Panc1 (cell line): ENCODE measurements at regions not wholly inside any gene's neighbourhood (a gene's known extent, or its start where the extent isn't known, plus 50 kb on each side); places are given as distances from the start of the nearest gene placed in this dataset.

Source experiments
- ATAC-seq: fragments of 200-7000 bp; cut with Tn5 transposase; 2 replicates; pipeline ENCODE4 v1.9.1; 2020; ENCODE audit warnings: mild to moderate bottlenecking, moderate library complexity
- BruUV-seq: library from RNA; stranded (reverse); fragments of 400-500 nt; replicated peaks from 2 replicates; lab custom pipeline; 2021; lab: Mats Ljungman, UMichigan
- CTCF ChIA-PET: fragments of 300-600 bp; sonication (Branson Sonifier 250); formaldehyde crosslinking; loops from one replicate; lab custom pipeline; 2022; ENCODE audit warnings: antibody characterized with exemption; lab: Charles Lee
- POLR2A ChIA-PET: fragments of 300-600 bp; sonication (Branson Sonifier 250); formaldehyde crosslinking; loops from one replicate; lab custom pipeline; 2022; ENCODE audit warnings: antibody characterized with exemption; lab: Charles Lee
- DNase-seq: peaks from one replicate; pipeline ENCODE4 v3.0.0-alpha.2; 2010; ENCODE audit warnings: low read depth, low spot score
- H3K27ac ChIP-seq: 2 replicates; pipeline ENCODE4 v1.5.1; 2011; ENCODE audit warnings: mild to moderate bottlenecking, low read length, inconsistent platforms
- H3K27me3 ChIP-seq: fragments of 200-500 bp; sonication (Bioruptor generic); 2 replicates; pipeline ENCODE4 v1.6.0; 2014; ENCODE audit warnings: low read length, inconsistent platforms; ENCODE audit not compliant: control insufficient read depth, insufficient read depth
- H3K36me3 ChIP-seq: fragments of 200-500 bp; sonication (Bioruptor generic); 2 replicates; pipeline ENCODE4 v1.5.1; 2014; ENCODE audit warnings: inconsistent platforms, mild to moderate bottlenecking, low read length, moderate library complexity; ENCODE audit not compliant: control insufficient read depth, insufficient read depth
- H3K4me1 ChIP-seq: 2 replicates; pipeline ENCODE4 v1.5.1; 2011; ENCODE audit warnings: inconsistent platforms, mild to moderate bottlenecking, low read length, moderate library complexity; ENCODE audit not compliant: control insufficient read depth, insufficient read depth
- H3K4me3 ChIP-seq, 2 experiments: 2 replicates each; pipeline ENCODE4 v1.5.1; 2011 to 2012; ENCODE audit warnings: low read depth in 2 of 2, low read length in 2 of 2, mild to moderate bottlenecking in 2 of 2, inconsistent platforms in 1 of 2, moderate library complexity in 1 of 2
- H3K9me3 ChIP-seq: fragments of 200-500 bp; sonication (Bioruptor generic); 2 replicates; pipeline ENCODE4 v1.5.1; 2014; ENCODE audit warnings: low read depth, mild to moderate bottlenecking, inconsistent platforms, low read length, moderate library complexity; ENCODE audit not compliant: control insufficient read depth, insufficient read depth
- CTCF ChIP-seq: fragments of 450-650 bp; IDR thresholded peaks from 2 replicates; pipeline ENCODE4 v1.5.1; 2017; ENCODE audit warnings: mild to moderate bottlenecking
- POLR2AphosphoS5 ChIP-seq: IDR thresholded peaks from 2 replicates; pipeline ENCODE4 v1.6.1; 2012; ENCODE audit warnings: mild to moderate bottlenecking, low read depth, low read length, moderate library complexity
- REST ChIP-seq, 2 experiments: IDR thresholded peaks; 2 replicates each; pipeline ENCODE4 v1.6.1; 2011 to 2012; ENCODE audit warnings: low read depth in 2 of 2, control low read depth in 1 of 2, low read length in 1 of 2, mild to moderate bottlenecking in 1 of 2, moderate library complexity in 1 of 2; ENCODE audit not compliant: insufficient read depth in 1 of 2
- SIN3A ChIP-seq: IDR thresholded peaks from 2 replicates; pipeline ENCODE4 v1.6.1; 2012; ENCODE audit warnings: low read depth, mild to moderate bottlenecking, low read length, moderate library complexity, borderline replicate concordance; ENCODE audit not compliant: insufficient read depth
- TCF7L2 ChIP-seq: IDR thresholded peaks from 2 replicates; pipeline ENCODE4 v1.6.1; 2011; ENCODE audit warnings: mild to moderate bottlenecking, low read depth, low read length, inconsistent platforms
- in situ Hi-C: cut with HindIII; loops from 2 replicates; pipeline ENCODE4 v1.10.0; 2016; ENCODE audit warnings: low sequenced_read_pairs, low pct_unique_long_range_greater_than_20kb
- intact Hi-C: fragments of 100-400 bp; cut with micrococcal nuclease; formaldehyde crosslinking; loops from one replicate; pipeline ENCODE4 v1.10.0; 2022; ENCODE audit not compliant: unreplicated experiment

- ATAC-seq (no peak), DNase-seq (no peak)
- in situ Hi-C loops (no loop called here), intact Hi-C loops (no loop called here)
- no peaks in the 10 kb centered on the region for H3K4me1 ChIP-seq
- H3K27ac ChIP-seq, result no peak overlapping the region
- ChIA-PET POLR2A (no interaction called here), CTCF (no interaction called here)
- no peaks in the 10 kb centered on the region for H3K27me3 ChIP-seq
- TF ChIP-seq SIN3A, result no peak
- no peak for TF ChIP-seq TCF7L2
- no peak for TF ChIP-seq CTCF
- no peak for TF ChIP-seq REST (IDR thresholded peaks at IDR 0.05; ENCODE audit: insufficient read depth in 1 of 2, low read depth in 2 of 2, low read length in 1 of 2)
- TF ChIP-seq POLR2AphosphoS5, result no peak
- no TSS peak for BruUV-seq
- H3K9me3 ChIP-seq, result no peaks in the 10 kb centered on the region
- H3K36me3 ChIP-seq, result no peaks in the 10 kb centered on the region
- no peak overlapping the region for H3K4me3 ChIP-seq
Observed at GRCh38 chr10:2890093-2890492, 177.3 kb upstream of the PFKP start.

GRCh38 chr10:2888403-2889004 is 178.8 kb upstream of the PFKP start:
- CTCF ChIA-PET, result no interaction called here
- POLR2A ChIA-PET, result no interaction called here
- no peak for TF ChIP-seq SIN3A
- TF ChIP-seq REST (IDR thresholded peaks at IDR 0.05; ENCODE audit: insufficient read depth in 1 of 2, low read depth in 2 of 2, low read length in 1 of 2), result no peak
- TF ChIP-seq TCF7L2, result no peak
- no peak for TF ChIP-seq CTCF
- no peak for TF ChIP-seq POLR2AphosphoS5
- no peaks in the 10 kb centered on the region for H3K9me3 ChIP-seq
- intact Hi-C loops, result no loop called here
- no TSS peak for BruUV-seq
- H3K27me3 ChIP-seq, result no peaks in the 10 kb centered on the region
- no peaks in the 10 kb centered on the region for H3K4me1 ChIP-seq
- DNase-seq, result no peak
- no peak for ATAC-seq
- in situ Hi-C loops, result no loop called here
- no peak overlapping the region for H3K4me3 ChIP-seq
- no peaks in the 10 kb centered on the region for H3K36me3 ChIP-seq
- H3K27ac ChIP-seq, result no peak overlapping the region
